CD4-positive, CD25-positive, alpha-beta regulatory T cell (primary cell): ENCODE measurements at regions not wholly inside any gene's neighbourhood (a gene's known extent, or its start where the extent isn't known, plus 50 kb on each side); places are given as distances from the start of the nearest gene placed in this dataset.

Source experiments
- ATAC-seq, 2 donors: fragments of 150-1000 bp; cut with Tn5 transposase; one replicate each; pipeline ENCODE4 v1.10.0; 2021; ENCODE audit warnings: low read depth in 2 of 2, moderate number of reproducible peaks in 2 of 2, moderate library complexity in 1 of 2
- DNase-seq, 3 donors: peaks; one replicate each; pipeline versions ENCODE4 v3.0.0 to v3.0.0-alpha.2; 2012 to 2022; ENCODE audit warnings: mixed read lengths in 1 of 3
- H3K27ac ChIP-seq: one replicate; pipeline ENCODE4 v1.7.0; 2013; ENCODE audit warnings: mild to moderate bottlenecking, low read length; ENCODE audit not compliant: insufficient read depth, poor library complexity, severe bottlenecking
- H3K27me3 ChIP-seq: one replicate; pipeline ENCODE4 v1.7.0; 2013; ENCODE audit warnings: low read length; ENCODE audit not compliant: control insufficient read depth, insufficient read depth
- H3K36me3 ChIP-seq: one replicate; pipeline ENCODE4 v1.7.0; 2013; ENCODE audit warnings: mild to moderate bottlenecking, low read length, moderate library complexity; ENCODE audit not compliant: control insufficient read depth, insufficient read depth
- H3K4me1 ChIP-seq: 2 replicates; pipeline ENCODE4 v1.7.0; 2013; ENCODE audit warnings: mild to moderate bottlenecking, low read length; ENCODE audit not compliant: insufficient read depth, control insufficient read depth, poor library complexity, severe bottlenecking
- H3K4me3 ChIP-seq: one replicate; pipeline ENCODE4 v1.7.0; 2013; ENCODE audit warnings: low read depth, mild to moderate bottlenecking, low read length, moderate library complexity
- H3K9me3 ChIP-seq, 2 experiments: 1 replicate in 1 of 2; 2 replicates in 1 of 2; pipeline ENCODE4 v1.7.0; 2013; ENCODE audit warnings: low read length in 2 of 2, mild to moderate bottlenecking in 1 of 2, moderate library complexity in 1 of 2; ENCODE audit not compliant: control insufficient read depth in 2 of 2
- H3K27ac Mint-ChIP-seq, 3 donors: one replicate each; pipeline ENCODE4 v1.8.0; 2020 to 2022; ENCODE audit warnings: mild to moderate bottlenecking in 3 of 3, mixed read lengths in 3 of 3, moderate library complexity in 2 of 3
- H3K27me3 Mint-ChIP-seq: one replicate; pipeline ENCODE4 v1.8.0; 2022; ENCODE audit warnings: mild to moderate bottlenecking, mixed read lengths
- H3K36me3 Mint-ChIP-seq: one replicate; pipeline ENCODE4 v1.8.0; 2020; ENCODE audit warnings: mixed read lengths
- H3K4me1 Mint-ChIP-seq, 4 donors: one replicate each; pipeline ENCODE4 v1.8.0; 2020 to 2022; ENCODE audit warnings: mixed read lengths in 4 of 4, mild to moderate bottlenecking in 1 of 4
- H3K4me3 Mint-ChIP-seq, 4 donors: one replicate each; pipeline ENCODE4 v1.8.0; 2020 to 2022; ENCODE audit warnings: mild to moderate bottlenecking in 4 of 4, mixed read lengths in 4 of 4, moderate library complexity in 3 of 4
- H3K9me3 Mint-ChIP-seq, 7 donors: one replicate each; pipeline ENCODE4 v1.8.0; 2020 to 2022; ENCODE audit warnings: mixed read lengths in 7 of 7, mild to moderate bottlenecking in 3 of 7, moderate library complexity in 2 of 7

- Mint-ChIP-seq H3K9me3 (peaks cover 0 to 7% (median 0%) of the 10 kb centered on the region in 7 donors), H3K36me3 (no peaks in the 10 kb centered on the region), H3K27ac (no peak overlapping the region), H3K27me3 (no peaks in the 10 kb centered on the region), H3K4me3 (no peak overlapping the region), H3K4me1 (no peaks in the 10 kb centered on the region)
- DNase-seq (no peak), ATAC-seq (no peak)
- Histone ChIP-seq H3K36me3 (no peaks in the 10 kb centered on the region), H3K4me3 (no peak overlapping the region), H3K27me3 (no peaks in the 10 kb centered on the region), H3K27ac (no peak overlapping the region), H3K4me1 (no peaks in the 10 kb centered on the region), H3K9me3 (no peaks in the 10 kb centered on the region)
Measured at GRCh38 chr10:90481326-90481923, 376.4 kb downstream of the HTR7 start.

GRCh38 chr10:90484518-90484917 is 373.3 kb downstream of the HTR7 start:
- H3K9me3 ChIP-seq, result no peaks in the 10 kb centered on the region
- no peaks in the 10 kb centered on the region for H3K27me3 Mint-ChIP-seq
- no peaks in the 10 kb centered on the region for H3K27me3 ChIP-seq
- no peaks in the 10 kb centered on the region for H3K36me3 ChIP-seq
- no peaks in the 10 kb centered on the region for H3K4me1 ChIP-seq
- H3K27ac ChIP-seq, result no peak overlapping the region
- no peak overlapping the region for H3K4me3 Mint-ChIP-seq
- DNase-seq, result no peak
- ATAC-seq, result no peak
- no peak overlapping the region for H3K27ac Mint-ChIP-seq
- no peak overlapping the region for H3K4me3 ChIP-seq
- H3K36me3 Mint-ChIP-seq, result no peaks in the 10 kb centered on the region
- peaks cover 0 to 7% (median 0%) of the 10 kb centered on the region in 7 donors for H3K9me3 Mint-ChIP-seq
- no peaks in the 10 kb centered on the region for H3K4me1 Mint-ChIP-seq

- Mint-ChIP-seq H3K27ac (no peak overlapping the region), H3K4me3 (no peak overlapping the region), H3K27me3 (no peaks in the 10 kb centered on the region), H3K36me3 (no peaks in the 10 kb centered on the region), H3K4me1 (no peaks in the 10 kb centered on the region), H3K9me3 (peaks cover 3 to 38% (median 12%) of the 10 kb centered on the region in 7 donors)
- H3K4me3 ChIP-seq, result no peak overlapping the region
- H3K27ac ChIP-seq, result no peak overlapping the region
- no peak for ATAC-seq
- DNase-seq, result no peak
- no peaks in the 10 kb centered on the region for H3K36me3 ChIP-seq
- no peaks in the 10 kb centered on the region for H3K4me1 ChIP-seq
- H3K9me3 ChIP-seq, result peaks cover 4 to 11% of the 10 kb centered on the region in 2 experiments
- no peaks in the 10 kb centered on the region for H3K27me3 ChIP-seq
Measured at GRCh38 chr10:90494183-90494582, 363.7 kb downstream of the HTR7 start.

GRCh38 chr10:90504172-90504571 is 353.7 kb downstream of the HTR7 start:
- Mint-ChIP-seq H3K4me3 (no peak overlapping the region), H3K9me3 (peaks cover 0 to 4% (median 0%) of the 10 kb centered on the region in 7 donors), H3K27ac (no peak overlapping the region), H3K4me1 (no peaks in the 10 kb centered on the region), H3K36me3 (no peaks in the 10 kb centered on the region), H3K27me3 (no peaks in the 10 kb centered on the region)
- DNase-seq (no peak), ATAC-seq (no peak)
- H3K27ac ChIP-seq, result no peak overlapping the region
- H3K27me3 ChIP-seq, result no peaks in the 10 kb centered on the region
- no peaks in the 10 kb centered on the region for H3K4me1 ChIP-seq
- H3K4me3 ChIP-seq, result no peak overlapping the region
- H3K36me3 ChIP-seq, result no peaks in the 10 kb centered on the region
- H3K9me3 ChIP-seq, result no peaks in the 10 kb centered on the region

GRCh38 chr10:90526721-90527120 is 331.1 kb downstream of the HTR7 start:
- H3K4me1 ChIP-seq, result no peaks in the 10 kb centered on the region
- no peaks in the 10 kb centered on the region for H3K36me3 ChIP-seq
- H3K27me3 Mint-ChIP-seq, result no peaks in the 10 kb centered on the region
- H3K4me3 ChIP-seq, result no peak overlapping the region
- no peak overlapping the region for H3K27ac Mint-ChIP-seq
- no peak for ATAC-seq
- DNase-seq, result no peak
- no peaks in the 10 kb centered on the region for H3K9me3 ChIP-seq
- no peaks in the 10 kb centered on the region for H3K4me1 Mint-ChIP-seq
- no peak overlapping the region for H3K4me3 Mint-ChIP-seq
- no peaks in the 10 kb centered on the region for H3K36me3 Mint-ChIP-seq
- no peak overlapping the region for H3K27ac ChIP-seq
- no peaks in the 10 kb centered on the region for H3K27me3 ChIP-seq
- peaks cover 0 to 10% (median 2%) of the 10 kb centered on the region in 7 donors for H3K9me3 Mint-ChIP-seq

GRCh38 chr10:90530521-90530920 is 327.3 kb downstream of the HTR7 start:
- Mint-ChIP-seq H3K36me3 (no peaks in the 10 kb centered on the region), H3K27ac (no peak overlapping the region), H3K4me3 (no peak overlapping the region), H3K4me1 (no peaks in the 10 kb centered on the region), H3K9me3 (peaks cover 0 to 5% (median 0%) of the 10 kb centered on the region in 7 donors), H3K27me3 (no peaks in the 10 kb centered on the region)
- Histone ChIP-seq H3K27me3 (no peaks in the 10 kb centered on the region), H3K4me3 (no peak overlapping the region), H3K27ac (no peak overlapping the region), H3K9me3 (no peaks in the 10 kb centered on the region), H3K36me3 (no peaks in the 10 kb centered on the region), H3K4me1 (no peaks in the 10 kb centered on the region)
- ATAC-seq (no peak), DNase-seq (no peak)

GRCh38 chr10:90557385-90557784 is 300.5 kb downstream of the HTR7 start:
- H3K4me1 Mint-ChIP-seq, result no peaks in the 10 kb centered on the region
- H3K4me1 ChIP-seq, result no peaks in the 10 kb centered on the region
- H3K27ac ChIP-seq, result no peak overlapping the region
- H3K36me3 ChIP-seq, result no peaks in the 10 kb centered on the region
- H3K4me3 ChIP-seq, result no peak overlapping the region
- no peak overlapping the region for H3K4me3 Mint-ChIP-seq
- H3K27me3 Mint-ChIP-seq, result no peaks in the 10 kb centered on the region
- no peaks in the 10 kb centered on the region for H3K27me3 ChIP-seq
- ATAC-seq (no peak), DNase-seq (no peak)
- peak overlapping the region in 1 of 3 donors; percentile 35 for H3K27ac Mint-ChIP-seq
- H3K36me3 Mint-ChIP-seq, result no peaks in the 10 kb centered on the region
- peaks cover 0 to 4% (median 1%) of the 10 kb centered on the region in 7 donors for H3K9me3 Mint-ChIP-seq
- no peaks in the 10 kb centered on the region for H3K9me3 ChIP-seq

- H3K36me3 Mint-ChIP-seq, result no peaks in the 10 kb centered on the region
- Histone ChIP-seq H3K27me3 (no peaks in the 10 kb centered on the region), H3K9me3 (no peaks in the 10 kb centered on the region), H3K36me3 (no peaks in the 10 kb centered on the region), H3K4me1 (no peaks in the 10 kb centered on the region), H3K27ac (no peak overlapping the region), H3K4me3 (no peak overlapping the region)
- no peaks in the 10 kb centered on the region for H3K4me1 Mint-ChIP-seq
- DNase-seq (no peak), ATAC-seq (no peak)
- H3K27ac Mint-ChIP-seq, result no peak overlapping the region
- peaks cover 0 to 4% (median 2%) of the 10 kb centered on the region in 7 donors for H3K9me3 Mint-ChIP-seq
- H3K27me3 Mint-ChIP-seq, result no peaks in the 10 kb centered on the region
- no peak overlapping the region for H3K4me3 Mint-ChIP-seq
Measured at GRCh38 chr10:90560331-90560730, 297.5 kb downstream of the HTR7 start.
